MCF 10A (cell line): ENCODE measurements at regions not wholly inside any gene's neighbourhood (a gene's known extent, or its start where the extent isn't known, plus 50 kb on each side); places are given as distances from the start of the nearest gene placed in this dataset.

Experiments used
- BruUV-seq: library from RNA; stranded (reverse); fragments of 400-500 nt; replicated peaks from 2 replicates; lab custom pipeline; 2021; lab: Mats Ljungman, UMichigan
- CTCF ChIA-PET: fragments of 300-600 bp; sonication (Branson Sonifier 250); formaldehyde crosslinking; extraction: SDS; loops from one replicate; lab custom pipeline; 2021; ENCODE audit warnings: antibody characterized with exemption, inconsistent platforms; lab: Yijun Ruan, JAX
- POLR2A ChIA-PET: fragments of 300-600, 350-650 bp; sonication (Branson Sonifier 250); formaldehyde crosslinking; extraction: SDS; loops from one replicate; lab custom pipeline; 2020; ENCODE audit warnings: antibody characterized with exemption, inconsistent platforms; lab: Yijun Ruan, JAX
- DNase-seq: peaks from one replicate; pipeline ENCODE4 v3.0.0-alpha.2; 2018; ENCODE audit not compliant: unreplicated experiment
- H3K27ac Mint-ChIP-seq: one replicate; pipeline ENCODE4 v1.8.0; 2022; ENCODE audit warnings: mild to moderate bottlenecking, low read depth, mixed read lengths; ENCODE audit not compliant: unreplicated experiment
- H3K27me3 Mint-ChIP-seq: one replicate; pipeline ENCODE4 v1.8.0; 2022; ENCODE audit warnings: mixed read lengths; ENCODE audit not compliant: insufficient read depth, unreplicated experiment
- H3K36me3 Mint-ChIP-seq: one replicate; pipeline ENCODE4 v1.8.0; 2022; ENCODE audit warnings: mild to moderate bottlenecking, moderate library complexity, mixed read lengths; ENCODE audit not compliant: insufficient read depth, unreplicated experiment
- H3K4me1 Mint-ChIP-seq: one replicate; pipeline ENCODE4 v1.8.0; 2022; ENCODE audit warnings: mixed read lengths; ENCODE audit not compliant: insufficient read depth, unreplicated experiment
- H3K4me3 Mint-ChIP-seq: one replicate; pipeline ENCODE4 v1.8.0; 2022; ENCODE audit warnings: mild to moderate bottlenecking, moderate library complexity, mixed read lengths; ENCODE audit not compliant: unreplicated experiment
- H3K9me3 Mint-ChIP-seq: one replicate; pipeline ENCODE4 v1.8.0; 2022; ENCODE audit warnings: mixed read lengths; ENCODE audit not compliant: unreplicated experiment
- intact Hi-C: fragments of 100-400 bp; cut with micrococcal nuclease; formaldehyde crosslinking; loops from 2 replicates; pipeline ENCODE4 v1.14.1; 2022
- TF ChIP-seq, protein P1 (sequence below): fragments of 200-600 bp; IDR thresholded peaks from one replicate; pipeline ENCODE4 v1.8.0; 2022; ENCODE audit warnings: antibody characterized with exemption, mild to moderate bottlenecking; ENCODE audit not compliant: unreplicated experiment

DNA sequence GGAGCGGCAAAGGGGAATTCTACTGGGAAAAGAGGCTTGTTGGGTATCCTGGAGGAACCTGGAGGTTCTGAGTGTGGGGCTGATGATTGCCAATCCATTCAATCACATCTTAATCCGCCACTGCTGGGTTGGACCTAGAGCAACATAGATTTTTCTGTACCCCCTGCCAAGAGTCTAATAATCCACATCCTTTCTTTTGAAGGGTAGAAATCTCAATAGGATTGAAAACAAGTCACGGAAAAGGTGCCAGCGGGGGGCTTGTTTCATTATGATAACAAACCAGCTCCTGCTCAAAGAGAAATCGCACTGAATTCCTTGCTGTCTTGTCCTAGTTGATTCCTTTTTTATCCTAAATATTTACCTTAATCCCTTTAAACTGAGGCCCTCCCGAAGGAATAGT lies 528.5 kb downstream of the ADGRL2 start:
- DNase-seq: no peak
- Mint-ChIP-seq H3K36me3 (no peaks in the 10 kb centered on the region), H3K27me3 (no peaks in the 10 kb centered on the region), H3K9me3 (peaks cover 8% of the 10 kb centered on the region), H3K27ac (no peak overlapping the region), H3K4me3 (no peak overlapping the region), H3K4me1 (no peaks in the 10 kb centered on the region)
- CTCF ChIA-PET: no interaction called here
- POLR2A ChIA-PET: no interaction called here
- TF ChIP-seq, protein P1, sequence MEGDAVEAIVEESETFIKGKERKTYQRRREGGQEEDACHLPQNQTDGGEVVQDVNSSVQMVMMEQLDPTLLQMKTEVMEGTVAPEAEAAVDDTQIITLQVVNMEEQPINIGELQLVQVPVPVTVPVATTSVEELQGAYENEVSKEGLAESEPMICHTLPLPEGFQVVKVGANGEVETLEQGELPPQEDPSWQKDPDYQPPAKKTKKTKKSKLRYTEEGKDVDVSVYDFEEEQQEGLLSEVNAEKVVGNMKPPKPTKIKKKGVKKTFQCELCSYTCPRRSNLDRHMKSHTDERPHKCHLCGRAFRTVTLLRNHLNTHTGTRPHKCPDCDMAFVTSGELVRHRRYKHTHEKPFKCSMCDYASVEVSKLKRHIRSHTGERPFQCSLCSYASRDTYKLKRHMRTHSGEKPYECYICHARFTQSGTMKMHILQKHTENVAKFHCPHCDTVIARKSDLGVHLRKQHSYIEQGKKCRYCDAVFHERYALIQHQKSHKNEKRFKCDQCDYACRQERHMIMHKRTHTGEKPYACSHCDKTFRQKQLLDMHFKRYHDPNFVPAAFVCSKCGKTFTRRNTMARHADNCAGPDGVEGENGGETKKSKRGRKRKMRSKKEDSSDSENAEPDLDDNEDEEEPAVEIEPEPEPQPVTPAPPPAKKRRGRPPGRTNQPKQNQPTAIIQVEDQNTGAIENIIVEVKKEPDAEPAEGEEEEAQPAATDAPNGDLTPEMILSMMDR: no peak
- BruUV-seq: no TSS peak
- intact Hi-C loops: no loop called here

DNA sequence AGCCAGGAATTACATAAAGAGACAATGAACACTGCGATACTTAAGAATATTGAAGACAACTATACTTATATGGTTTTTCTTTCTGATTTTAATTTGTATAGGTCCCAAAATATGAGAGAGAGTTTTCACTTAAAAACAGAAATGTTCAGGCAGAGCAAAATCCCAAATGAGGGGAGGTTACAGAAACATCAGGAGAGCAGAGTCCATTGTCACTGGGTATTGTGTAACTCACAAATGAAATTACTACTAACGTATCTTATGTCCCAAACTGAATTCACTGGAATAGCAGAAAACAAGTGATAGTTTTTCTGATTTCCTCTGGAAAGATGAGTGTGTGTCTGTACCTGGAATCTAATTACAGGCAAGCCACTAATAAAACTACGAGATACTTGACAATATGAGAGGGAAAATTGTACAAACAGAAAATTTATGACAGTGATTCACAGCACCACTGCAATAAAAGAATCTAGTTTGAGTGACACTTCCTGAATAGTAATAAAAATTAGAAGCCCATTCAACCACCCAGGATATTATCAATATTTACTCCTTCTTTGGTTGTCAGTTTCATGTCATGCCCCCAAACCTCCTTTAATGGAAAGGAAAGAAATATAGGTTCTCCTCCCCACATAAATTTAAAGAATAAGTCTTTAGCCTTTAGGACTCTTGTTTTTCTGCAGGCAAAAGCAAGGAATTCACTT lies 522.6 kb downstream of the ADGRL2 start:
- no peaks in the 10 kb centered on the region for H3K36me3 Mint-ChIP-seq
- H3K9me3 Mint-ChIP-seq: no peaks in the 10 kb centered on the region
- no peak overlapping the region for H3K27ac Mint-ChIP-seq
- no peaks in the 10 kb centered on the region for H3K27me3 Mint-ChIP-seq
- TF ChIP-seq, protein P1: no peak
- no peak overlapping the region for H3K4me3 Mint-ChIP-seq
- intact Hi-C loops: no loop called here
- ChIA-PET CTCF (no interaction called here), POLR2A (no interaction called here)
- no TSS peak for BruUV-seq
- H3K4me1 Mint-ChIP-seq: peaks cover 6% of the 10 kb centered on the region
- DNase-seq: no peak

DNA sequence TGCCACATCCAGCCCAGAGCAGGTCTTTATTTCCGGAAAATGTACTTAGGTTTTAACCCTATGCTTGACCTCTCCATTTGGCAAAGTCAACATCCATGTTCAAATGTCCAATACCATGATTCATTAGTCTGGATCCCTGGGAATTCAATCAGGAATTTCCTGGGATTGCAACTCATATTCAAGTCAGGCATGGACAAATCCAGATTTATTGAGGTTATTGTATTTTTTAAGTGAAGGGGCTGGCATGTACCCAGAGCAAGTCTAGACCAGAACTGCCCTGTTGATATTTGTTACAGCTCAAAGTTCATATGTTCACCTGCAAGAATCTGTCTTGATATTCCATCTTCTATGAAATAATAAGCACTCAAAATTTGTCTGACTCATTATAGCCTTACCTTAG lies 521.1 kb downstream of the ADGRL2 start:
- Mint-ChIP-seq H3K27ac (no peak overlapping the region), H3K4me3 (no peak overlapping the region), H3K27me3 (no peaks in the 10 kb centered on the region), H3K4me1 (peaks cover 6% of the 10 kb centered on the region), H3K9me3 (no peaks in the 10 kb centered on the region), H3K36me3 (no peaks in the 10 kb centered on the region)
- TF ChIP-seq, protein P1: no peak
- POLR2A ChIA-PET: interaction anchor here (0.7 kb wide), 1 partner anchor 11 kb away, joined by 3 read pairs; no protein-coding TSS in a partner anchor
- intact Hi-C loops: no loop called here
- BruUV-seq: no TSS peak
- CTCF ChIA-PET: no interaction called here
- DNase-seq: peak; percentile 36

DNA sequence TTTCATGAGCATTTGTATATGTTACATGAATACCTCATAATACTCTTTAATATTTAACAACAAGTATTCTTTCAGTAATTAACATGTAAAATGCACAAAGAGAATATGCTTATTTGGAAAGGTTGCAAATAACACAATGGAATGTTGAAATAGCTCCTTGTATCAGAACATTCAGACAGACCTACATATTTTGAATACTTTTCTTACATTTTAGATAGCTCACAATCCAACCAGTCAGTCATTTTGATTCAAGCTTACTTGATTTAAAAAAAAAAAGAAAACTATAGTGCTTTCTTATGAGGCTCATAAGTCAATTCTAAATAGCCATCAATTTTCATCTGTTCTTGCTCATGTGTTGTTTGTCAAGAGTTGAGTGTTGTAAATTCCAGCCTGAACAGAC lies 518.8 kb downstream of the ADGRL2 start:
- intact Hi-C loops: no loop called here
- H3K4me1 Mint-ChIP-seq: peaks cover 6% of the 10 kb centered on the region
- no peak for DNase-seq
- no peak overlapping the region for H3K27ac Mint-ChIP-seq
- H3K9me3 Mint-ChIP-seq: no peaks in the 10 kb centered on the region
- TF ChIP-seq, protein P1: no peak
- ChIA-PET CTCF (interaction anchor here (1.1 kb wide), 1 partner anchor 57 kb away, joined by 3 read pairs; no protein-coding TSS in a partner anchor), POLR2A (interaction anchor here (1.7 kb wide), 1 partner anchor 67 kb away, joined by 3 read pairs; no protein-coding TSS in a partner anchor)
- no TSS peak for BruUV-seq
- no peak overlapping the region for H3K4me3 Mint-ChIP-seq
- H3K36me3 Mint-ChIP-seq: no peaks in the 10 kb centered on the region
- H3K27me3 Mint-ChIP-seq: no peaks in the 10 kb centered on the region
